ENCODE measurements at regions not wholly inside any gene's neighbourhood (a gene's known extent, or its start where the extent isn't known, plus 50 kb on each side); places are given as distances from the start of the nearest gene placed in this dataset.
"Not testable (repeated sequence)": the region's sequence is repeated elsewhere in the genome, so short reads cannot be mapped to it uniquely, and the experiment has no call there.

- DNase-seq, result no peak
These were observed 239.6 kb downstream of the SKIDA1 start for GRCh38 chr10:21285742-21286331.

- DNase-seq, result no peak
These were observed 240.3 kb downstream of the SKIDA1 start for GRCh38 chr10:21285207-21285606.

GRCh38 chr10:21284301-21284700, 241.2 kb downstream of the SKIDA1 start:
- no peak for DNase-seq

GRCh38 chr10:21283053-21283452, 242.4 kb downstream of the SKIDA1 start:
- DNase-seq, result not testable (repeated sequence)

GRCh38 chr10:21281765-21282484, 243.6 kb downstream of the SKIDA1 start:
- no peak for DNase-seq

GRCh38 chr10:21280971-21281572, 244.4 kb downstream of the SKIDA1 start:
- no peak for DNase-seq

- DNase-seq, result no peak
These were observed 245.4 kb downstream of the SKIDA1 start for GRCh38 chr10:21280037-21280436.

- DNase-seq, result no peak
These were observed 246.3 kb downstream of the SKIDA1 start for GRCh38 chr10:21279217-21279575.

- peak; percentile 43 for DNase-seq
These were observed 246.8 kb downstream of the SKIDA1 start for GRCh38 chr10:21278491-21279216.

GRCh38 chr10:21273400-21273968, 252.0 kb downstream of the SKIDA1 start:
- no peak for DNase-seq

GRCh38 chr10:21272643-21273399, 252.7 kb downstream of the SKIDA1 start:
- no peak for DNase-seq

GRCh38 chr10:21270976-21271375, 254.5 kb downstream of the SKIDA1 start:
- no peak for DNase-seq

- DNase-seq, result no peak
These were observed 256.2 kb downstream of the SKIDA1 start for GRCh38 chr10:21269289-21269688.

- no peak for DNase-seq
These were observed 259.9 kb downstream of the SKIDA1 start for GRCh38 chr10:21265622-21266021.

GRCh38 chr10:21264271-21264670, 261.2 kb downstream of the SKIDA1 start:
- DNase-seq, result no peak

GRCh38 chr10:21263839-21264238, 261.6 kb downstream of the SKIDA1 start:
- DNase-seq, result no peak

GRCh38 chr10:21263263-21263803, 262.1 kb downstream of the SKIDA1 start:
- DNase-seq, result no peak

- no peak for DNase-seq
These were observed 263.6 kb downstream of the SKIDA1 start for GRCh38 chr10:21261842-21262294.

- no peak for DNase-seq
These were observed 264.9 kb downstream of the SKIDA1 start for GRCh38 chr10:21260506-21261149.

- DNase-seq, result no peak
These were observed 265.4 kb downstream of the SKIDA1 start for GRCh38 chr10:21260066-21260465.

GRCh38 chr10:21257919-21258318, 267.6 kb downstream of the SKIDA1 start:
- no peak for DNase-seq

GRCh38 chr10:21257191-21257590, 268.3 kb downstream of the SKIDA1 start:
- DNase-seq, result no peak
